ENCODE measurements at regions not wholly inside any gene's neighbourhood (a gene's known extent, or its start where the extent isn't known, plus 50 kb on each side); places are given as distances from the start of the nearest gene placed in this dataset.

DNA sequence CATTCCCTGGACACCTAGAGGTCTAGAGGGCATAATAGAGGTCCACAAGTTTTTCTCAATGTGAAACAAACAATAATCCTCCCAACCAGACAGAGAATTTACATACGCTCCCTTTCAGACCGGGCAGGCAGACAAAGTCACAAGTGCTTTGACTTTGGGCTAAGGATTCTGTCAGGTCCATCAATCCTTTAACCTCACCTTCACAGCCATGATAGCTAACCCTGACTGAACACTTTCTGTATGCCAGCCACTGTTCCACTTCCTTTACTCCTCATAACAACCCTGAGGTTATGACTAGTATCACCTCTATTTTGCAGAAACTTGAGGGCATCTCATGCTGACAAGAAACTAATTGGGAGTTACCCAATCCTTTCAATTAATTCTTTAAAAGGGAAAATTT lies 118.8 kb upstream of the AFF2 start:
- TF ChIP-seq JUND (IDR thresholded peaks at IDR 0.05; ENCODE audit: low read depth): no peak
- DNase-seq (ENCODE audit: low read depth in 1 of 2, low spot score in 1 of 2): no peak
- in situ Hi-C loops (cut with HindIII; ENCODE audit: low pct_unique_long_range_greater_than_20kb, low sequenced_read_pairs): no loop called here

DNA sequence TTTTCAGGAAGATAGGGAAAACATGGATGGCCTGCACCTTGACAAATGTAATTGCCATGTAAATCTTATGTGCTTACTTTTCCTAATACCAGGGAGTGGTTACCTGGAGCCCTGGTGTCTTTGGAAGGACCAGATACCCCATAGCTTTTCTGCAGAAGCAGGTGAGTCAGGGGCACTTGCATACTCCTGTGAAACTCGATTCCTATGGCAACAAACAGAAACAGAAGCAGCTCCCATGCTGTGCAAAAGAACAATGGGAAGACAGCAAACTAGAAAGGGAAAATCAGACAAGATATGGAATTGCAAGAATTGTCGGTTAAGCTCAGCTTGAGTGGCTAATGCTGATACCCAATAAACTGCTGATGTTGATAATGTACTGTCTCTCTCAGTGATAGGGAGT lies 117.4 kb upstream of the AFF2 start:
- in situ Hi-C loops (cut with HindIII; ENCODE audit: low pct_unique_long_range_greater_than_20kb, low sequenced_read_pairs): no loop called here
- DNase-seq (ENCODE audit: low read depth in 1 of 2, low spot score in 1 of 2): no peak
- no peak for TF ChIP-seq JUND (IDR thresholded peaks at IDR 0.05; ENCODE audit: low read depth)

DNA sequence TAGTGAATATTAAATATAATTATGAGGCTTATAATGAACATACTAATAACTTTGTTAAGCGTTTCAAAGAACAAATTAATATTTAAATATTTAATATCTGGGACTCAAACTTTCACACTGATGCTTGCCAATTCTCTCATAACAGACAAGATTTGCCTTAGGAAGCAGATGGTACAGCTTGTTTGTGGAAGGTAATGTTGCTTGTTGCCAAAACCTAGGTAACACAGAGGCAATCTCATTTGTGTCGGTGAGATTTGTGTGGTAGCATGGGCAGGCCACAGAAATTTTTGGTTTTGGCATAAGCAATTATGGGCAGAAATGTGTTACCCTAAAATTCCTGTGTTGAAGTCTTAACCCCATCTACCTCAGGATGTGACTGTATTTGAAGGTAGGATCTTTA lies 114.9 kb upstream of the AFF2 start:
- TF ChIP-seq JUND (IDR thresholded peaks at IDR 0.05; ENCODE audit: low read depth): no peak

DNA sequence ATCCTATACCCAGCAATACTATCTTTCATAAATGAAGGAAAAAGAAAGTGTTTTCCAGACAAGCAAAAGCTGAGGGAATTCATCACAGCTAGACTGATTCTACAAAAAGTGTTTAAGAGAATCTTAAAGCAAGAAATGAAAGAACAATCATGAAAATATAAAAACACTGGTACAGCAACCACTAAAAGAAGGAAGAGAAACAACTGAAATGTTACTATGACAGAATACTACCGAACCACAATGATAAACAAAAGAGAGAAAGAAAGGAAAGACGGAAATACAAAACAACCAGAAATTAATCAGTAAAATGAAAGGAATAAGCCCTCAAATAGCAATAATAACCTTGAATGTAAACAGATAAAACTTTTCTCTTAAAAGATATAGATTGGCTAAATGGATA lies 110.8 kb upstream of the AFF2 start:
- in situ Hi-C loops (cut with HindIII; ENCODE audit: low pct_unique_long_range_greater_than_20kb, low sequenced_read_pairs): no loop called here
- TF ChIP-seq JUND (IDR thresholded peaks at IDR 0.05; ENCODE audit: low read depth): no peak
- no peak for DNase-seq (ENCODE audit: low read depth in 1 of 2, low spot score in 1 of 2)

More for the DNA sequence above, 114.9 kb upstream of the AFF2 start:
- DNase-seq (ENCODE audit: low read depth in 1 of 2, low spot score in 1 of 2): no peak
- in situ Hi-C loops (cut with HindIII; ENCODE audit: low pct_unique_long_range_greater_than_20kb, low sequenced_read_pairs): no loop called here

DNA sequence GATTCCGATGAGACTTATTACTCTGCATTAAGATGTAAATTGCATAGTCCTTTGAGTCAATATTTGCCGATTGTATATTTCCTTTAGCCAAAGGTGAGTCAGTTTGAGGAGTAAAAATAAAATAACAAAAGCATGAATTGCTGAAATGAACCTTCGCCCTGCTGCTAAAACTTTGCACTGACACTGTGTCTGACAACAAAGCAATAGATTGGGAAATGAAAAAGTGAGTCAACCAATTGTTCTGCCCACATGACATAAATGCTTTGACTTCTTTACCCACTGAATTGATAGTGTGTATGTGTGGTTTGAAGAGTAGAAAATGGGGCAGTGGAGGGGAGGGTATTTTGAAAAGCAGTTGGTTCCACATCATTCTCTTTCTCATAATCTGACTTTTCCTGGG lies 88.4 kb upstream of the AFF2 start:
- no peak for TF ChIP-seq JUND (IDR thresholded peaks at IDR 0.05; ENCODE audit: low read depth)
- in situ Hi-C loops (cut with HindIII; ENCODE audit: low pct_unique_long_range_greater_than_20kb, low sequenced_read_pairs): no loop called here
- DNase-seq (ENCODE audit: low read depth in 1 of 2, low spot score in 1 of 2): no peak

DNA sequence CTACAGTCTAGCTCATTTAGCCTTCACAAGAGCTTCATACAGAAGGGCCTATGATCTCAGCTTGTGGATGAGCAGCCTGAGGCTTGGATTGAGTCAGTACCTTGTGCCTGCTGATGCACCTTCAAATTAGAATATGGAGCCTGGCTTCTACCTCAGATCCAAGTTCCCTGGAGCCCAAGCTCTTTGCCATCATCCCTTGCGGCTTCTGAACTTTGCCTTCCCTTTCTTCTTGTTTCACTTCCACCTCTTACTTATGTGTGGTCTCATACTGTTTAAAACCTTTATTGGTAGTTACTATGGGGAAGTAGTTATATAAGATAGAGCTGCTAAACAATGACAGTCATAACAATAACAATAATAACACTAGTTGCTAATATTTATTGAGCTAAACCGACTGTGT lies 84.3 kb upstream of the AFF2 start:
- no peak for DNase-seq (ENCODE audit: low read depth in 1 of 2, low spot score in 1 of 2)
- TF ChIP-seq JUND (IDR thresholded peaks at IDR 0.05; ENCODE audit: low read depth): no peak
- in situ Hi-C loops (cut with HindIII; ENCODE audit: low pct_unique_long_range_greater_than_20kb, low sequenced_read_pairs): no loop called here

DNA sequence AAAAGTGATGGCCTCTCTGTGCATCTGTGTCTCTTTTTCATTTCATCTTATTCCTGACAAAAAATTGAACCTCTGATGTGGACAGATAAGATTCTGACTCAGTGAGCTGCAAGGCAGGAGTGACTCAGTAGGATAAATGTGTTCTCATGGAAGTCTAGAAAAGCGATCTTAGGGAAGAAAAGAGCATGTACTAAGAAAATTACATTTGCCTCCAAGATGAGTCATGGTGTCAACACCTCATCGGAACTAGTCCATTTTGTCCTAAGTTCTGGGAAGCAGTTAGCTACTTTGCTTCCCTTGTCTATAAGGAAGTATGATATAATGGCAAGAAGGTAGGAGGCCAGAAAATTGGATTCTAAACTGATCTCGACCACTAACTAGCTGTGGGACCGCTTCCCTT lies 83.5 kb upstream of the AFF2 start:
- no peak for TF ChIP-seq JUND (IDR thresholded peaks at IDR 0.05; ENCODE audit: low read depth)
- DNase-seq (ENCODE audit: low read depth in 1 of 2, low spot score in 1 of 2): no peak
- in situ Hi-C loops (cut with HindIII; ENCODE audit: low pct_unique_long_range_greater_than_20kb, low sequenced_read_pairs): no loop called here

DNA sequence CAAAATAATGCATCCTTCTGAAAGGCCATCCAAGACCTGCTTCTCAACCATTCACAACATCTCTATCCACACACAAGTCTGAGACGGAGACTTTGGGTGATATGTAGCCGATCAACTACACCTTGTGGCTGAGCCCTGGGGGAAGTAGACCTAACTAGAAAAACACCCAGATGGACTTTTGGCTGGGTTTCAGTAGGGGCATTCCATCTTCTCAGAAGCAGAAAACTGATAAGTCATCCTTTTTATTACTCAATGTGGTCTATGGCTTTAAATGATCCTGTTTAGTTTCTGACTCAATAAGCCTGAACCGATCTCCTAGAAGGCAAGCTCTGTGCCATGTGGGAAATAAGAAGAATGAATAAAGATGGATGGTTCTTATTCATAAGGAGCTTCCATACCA lies 82.5 kb upstream of the AFF2 start:
- no peak for DNase-seq (ENCODE audit: low read depth in 1 of 2, low spot score in 1 of 2)
- in situ Hi-C loops (cut with HindIII; ENCODE audit: low pct_unique_long_range_greater_than_20kb, low sequenced_read_pairs): no loop called here
- TF ChIP-seq JUND (IDR thresholded peaks at IDR 0.05; ENCODE audit: low read depth): no peak

DNA sequence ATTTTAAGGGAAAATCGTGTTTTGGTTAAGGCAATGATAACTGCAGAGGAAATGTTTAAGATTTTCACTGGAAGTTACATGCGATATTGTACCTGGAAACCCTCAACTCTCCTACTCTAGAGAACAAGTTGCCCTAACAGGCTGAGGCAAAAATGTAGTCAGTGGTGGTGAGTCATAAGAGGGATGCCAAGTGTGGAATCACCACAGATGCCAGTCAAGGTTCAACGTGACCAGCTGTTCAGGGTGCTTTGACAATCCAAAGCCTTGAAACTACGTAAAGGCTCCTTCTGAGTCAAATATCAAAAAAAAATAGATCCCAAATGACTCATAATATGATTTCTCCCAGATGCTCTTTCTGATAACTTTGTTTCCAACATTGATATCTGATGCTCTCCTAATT lies 77.9 kb upstream of the AFF2 start:
- TF ChIP-seq JUND (IDR thresholded peaks at IDR 0.05; ENCODE audit: low read depth): no peak
- in situ Hi-C loops (cut with HindIII; ENCODE audit: low pct_unique_long_range_greater_than_20kb, low sequenced_read_pairs): no loop called here
- DNase-seq (ENCODE audit: low read depth in 1 of 2, low spot score in 1 of 2): no peak

DNA sequence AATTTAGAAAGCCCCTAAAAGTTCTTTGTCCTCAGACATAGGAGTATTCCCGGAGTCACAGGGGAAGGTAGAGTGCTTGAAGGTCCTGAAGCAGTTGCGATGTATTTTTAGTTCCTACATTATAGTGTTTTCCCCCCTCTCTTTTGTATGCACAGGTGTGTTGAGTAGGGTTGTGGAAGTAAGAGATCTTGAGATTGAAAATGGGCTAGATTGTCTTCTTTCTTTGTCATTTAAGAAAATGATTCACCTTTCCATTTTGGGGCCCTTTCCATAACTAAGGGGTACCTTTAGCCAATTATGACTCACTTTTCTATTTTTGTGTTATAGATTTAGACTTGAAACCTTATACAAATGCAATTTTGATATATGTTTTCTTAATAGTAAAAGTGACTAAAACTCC lies 75.8 kb upstream of the AFF2 start:
- DNase-seq (ENCODE audit: low read depth in 1 of 2, low spot score in 1 of 2): no peak
- no peak for TF ChIP-seq JUND (IDR thresholded peaks at IDR 0.05; ENCODE audit: low read depth)
- in situ Hi-C loops (cut with HindIII; ENCODE audit: low pct_unique_long_range_greater_than_20kb, low sequenced_read_pairs): no loop called here

DNA sequence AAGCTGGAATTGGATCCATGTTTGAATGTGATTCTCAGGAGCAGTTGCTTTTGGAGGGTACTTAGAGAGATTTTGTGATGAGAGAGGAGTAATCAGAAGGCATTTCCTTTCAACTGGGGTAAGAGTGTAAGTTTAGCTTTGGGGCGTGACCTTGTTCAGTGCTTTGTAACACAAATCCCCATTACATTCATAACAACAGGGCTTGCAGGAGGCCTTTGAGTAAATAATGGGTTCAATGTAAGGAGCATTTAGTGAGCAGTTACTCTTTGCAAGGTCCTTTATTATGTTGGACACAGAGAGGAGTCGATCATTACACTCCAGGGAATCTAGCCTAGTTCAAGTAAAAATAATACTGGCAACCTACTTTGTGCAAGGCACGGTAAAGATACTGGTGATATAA lies 74.0 kb upstream of the AFF2 start:
- no peak for TF ChIP-seq JUND (IDR thresholded peaks at IDR 0.05; ENCODE audit: low read depth)
- no peak for DNase-seq (ENCODE audit: low read depth in 1 of 2, low spot score in 1 of 2)
- in situ Hi-C loops (cut with HindIII; ENCODE audit: low pct_unique_long_range_greater_than_20kb, low sequenced_read_pairs): no loop called here

DNA sequence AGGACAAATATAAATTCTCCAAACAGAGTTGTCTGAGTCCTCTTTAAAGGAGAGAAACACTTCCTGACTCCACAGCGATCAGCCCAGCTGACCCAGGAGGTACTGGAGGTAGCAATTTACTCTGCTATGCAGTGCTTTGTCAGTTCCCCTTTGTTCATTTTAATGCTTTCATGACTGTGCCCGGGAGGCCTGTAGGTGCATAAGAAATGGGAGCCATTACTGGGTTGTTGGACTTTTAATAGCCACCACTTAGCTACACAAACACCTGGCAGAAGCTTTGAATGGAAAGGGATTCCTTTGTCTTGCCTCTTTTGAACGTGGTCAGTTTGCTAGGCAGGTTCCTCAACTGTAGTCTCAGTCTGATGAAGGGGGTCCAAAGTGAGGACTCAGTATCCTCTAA lies 59.0 kb upstream of the AFF2 start:
- in situ Hi-C loops (cut with HindIII; ENCODE audit: low pct_unique_long_range_greater_than_20kb, low sequenced_read_pairs): no loop called here
- DNase-seq (ENCODE audit: low read depth in 1 of 2, low spot score in 1 of 2): no peak
- no peak for TF ChIP-seq JUND (IDR thresholded peaks at IDR 0.05; ENCODE audit: low read depth)

DNA sequence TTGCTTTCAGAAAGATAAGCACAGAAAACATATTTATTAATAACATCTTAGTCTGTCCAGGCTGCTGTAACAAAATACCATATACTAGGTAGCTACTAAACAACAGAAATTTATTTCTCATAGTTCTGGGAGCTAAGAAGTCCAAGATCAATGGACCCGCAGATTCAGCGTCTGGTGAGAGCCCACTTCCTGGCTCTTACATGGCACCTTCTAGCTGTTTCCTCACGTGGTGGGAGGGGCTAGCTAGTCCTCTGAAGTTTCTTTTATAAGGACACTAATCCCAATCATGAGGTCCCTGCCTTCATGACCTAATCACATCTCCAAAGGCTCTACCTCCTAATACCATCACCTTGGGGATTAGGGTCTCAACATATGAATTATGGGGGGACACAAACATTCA lies 57.2 kb upstream of the AFF2 start:
- no peak for TF ChIP-seq JUND (IDR thresholded peaks at IDR 0.05; ENCODE audit: low read depth)
- in situ Hi-C loops (cut with HindIII; ENCODE audit: low pct_unique_long_range_greater_than_20kb, low sequenced_read_pairs): no loop called here
- no peak for DNase-seq (ENCODE audit: low read depth in 1 of 2, low spot score in 1 of 2)

DNA sequence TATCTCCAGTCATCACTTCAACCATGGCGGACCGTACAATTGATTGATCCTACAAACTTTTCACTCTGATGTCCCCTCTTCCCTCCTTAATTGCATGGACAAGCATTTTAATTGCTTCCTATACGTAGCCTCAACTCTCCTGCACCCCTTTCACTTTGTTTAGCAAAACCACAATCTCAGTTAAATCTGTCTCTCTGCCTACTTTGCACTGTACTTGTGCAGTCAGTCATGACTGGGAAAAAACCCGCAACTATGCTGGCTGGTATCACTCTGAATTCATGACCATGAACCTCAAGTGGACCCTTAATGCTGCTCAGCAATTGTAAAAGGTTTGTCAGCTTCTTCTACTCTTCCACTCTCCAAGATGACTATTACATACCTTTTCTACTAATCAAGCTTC lies 51.7 kb upstream of the AFF2 start:
- in situ Hi-C loops (cut with HindIII; ENCODE audit: low pct_unique_long_range_greater_than_20kb, low sequenced_read_pairs): no loop called here
- TF ChIP-seq JUND (IDR thresholded peaks at IDR 0.05; ENCODE audit: low read depth): no peak
- DNase-seq (ENCODE audit: low read depth in 1 of 2, low spot score in 1 of 2): no peak

Measured in T47D (cell line).